ENCODE measurements at regions not wholly inside any gene's neighbourhood (a gene's known extent, or its start where the extent isn't known, plus 50 kb on each side); places are given as distances from the start of the nearest gene placed in this dataset.

GRCh38 chr15:35161694-35162093, 76.6 kb upstream of the NANOGP8 start:
- no peak for DNase-seq (ENCODE audit: extremely low spot score, unreplicated experiment)
- no peak for TF ChIP-seq CTCF (IDR thresholded peaks at IDR 0.05)
- Mint-ChIP-seq H3K27ac (ENCODE audit: unreplicated experiment) (no peak overlapping the region), H3K9me3 (ENCODE audit: unreplicated experiment) (no peaks in the 10 kb centered on the region), H3K27me3 (ENCODE audit: unreplicated experiment) (no peaks in the 10 kb centered on the region), H3K4me3 (ENCODE audit: unreplicated experiment) (no peak overlapping the region), H3K4me1 (ENCODE audit: unreplicated experiment) (no peaks in the 10 kb centered on the region), H3K36me3 (ENCODE audit: unreplicated experiment) (no peaks in the 10 kb centered on the region)

DNA sequence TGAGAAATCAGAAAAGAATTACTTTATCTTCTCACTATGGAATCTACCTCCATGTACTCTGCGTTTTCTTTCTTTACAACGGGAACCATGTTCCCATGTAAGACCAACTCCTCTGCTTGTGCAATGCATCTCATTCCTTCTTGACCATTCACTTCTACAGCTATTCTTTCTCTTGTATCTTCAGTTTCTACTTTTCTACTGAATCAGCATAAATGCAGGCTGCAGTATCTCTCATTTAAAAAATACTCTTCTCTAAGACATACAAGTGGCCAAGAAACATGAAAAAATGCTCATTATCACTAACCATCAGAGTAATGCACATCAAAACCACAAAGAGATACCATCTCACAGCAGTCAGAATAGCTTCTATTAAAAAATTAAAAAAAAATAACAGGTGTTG, 74.1 kb upstream of the NANOGP8 start:
- H3K4me1 Mint-ChIP-seq (ENCODE audit: unreplicated experiment), result no peaks in the 10 kb centered on the region
- H3K27ac Mint-ChIP-seq (ENCODE audit: unreplicated experiment), result no peak overlapping the region
- DNase-seq (ENCODE audit: extremely low spot score, unreplicated experiment), result no peak
- no peaks in the 10 kb centered on the region for H3K27me3 Mint-ChIP-seq (ENCODE audit: unreplicated experiment)
- H3K9me3 Mint-ChIP-seq (ENCODE audit: unreplicated experiment), result no peaks in the 10 kb centered on the region
- no peak for TF ChIP-seq CTCF (IDR thresholded peaks at IDR 0.05)
- H3K4me3 Mint-ChIP-seq (ENCODE audit: unreplicated experiment), result no peak overlapping the region
- no peaks in the 10 kb centered on the region for H3K36me3 Mint-ChIP-seq (ENCODE audit: unreplicated experiment)

DNA sequence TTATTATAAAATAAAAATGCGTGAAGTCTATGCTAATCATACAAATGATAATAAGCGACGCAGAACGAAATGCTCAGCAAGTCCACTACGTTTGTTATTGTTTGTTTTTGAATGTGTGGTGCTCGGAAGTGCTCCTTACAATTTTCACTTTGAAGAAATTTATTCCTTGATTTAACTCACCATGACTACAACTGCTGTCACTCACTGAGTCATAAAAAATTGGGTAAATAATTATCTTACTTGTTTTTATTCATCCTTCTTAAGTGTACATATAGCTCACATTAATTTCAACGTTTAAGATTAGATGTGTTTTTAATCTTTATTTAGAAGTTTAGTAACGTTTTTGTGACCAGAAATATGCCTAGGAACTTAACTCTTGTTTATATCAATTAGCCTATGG, 66.7 kb upstream of the NANOGP8 start:
- H3K27ac Mint-ChIP-seq (ENCODE audit: unreplicated experiment), result no peak overlapping the region
- no peaks in the 10 kb centered on the region for H3K4me1 Mint-ChIP-seq (ENCODE audit: unreplicated experiment)
- H3K27me3 Mint-ChIP-seq (ENCODE audit: unreplicated experiment), result no peaks in the 10 kb centered on the region
- H3K4me3 Mint-ChIP-seq (ENCODE audit: unreplicated experiment), result no peak overlapping the region
- DNase-seq (ENCODE audit: extremely low spot score, unreplicated experiment), result no peak
- no peaks in the 10 kb centered on the region for H3K36me3 Mint-ChIP-seq (ENCODE audit: unreplicated experiment)
- no peaks in the 10 kb centered on the region for H3K9me3 Mint-ChIP-seq (ENCODE audit: unreplicated experiment)
- no peak for TF ChIP-seq CTCF (IDR thresholded peaks at IDR 0.05)

DNA sequence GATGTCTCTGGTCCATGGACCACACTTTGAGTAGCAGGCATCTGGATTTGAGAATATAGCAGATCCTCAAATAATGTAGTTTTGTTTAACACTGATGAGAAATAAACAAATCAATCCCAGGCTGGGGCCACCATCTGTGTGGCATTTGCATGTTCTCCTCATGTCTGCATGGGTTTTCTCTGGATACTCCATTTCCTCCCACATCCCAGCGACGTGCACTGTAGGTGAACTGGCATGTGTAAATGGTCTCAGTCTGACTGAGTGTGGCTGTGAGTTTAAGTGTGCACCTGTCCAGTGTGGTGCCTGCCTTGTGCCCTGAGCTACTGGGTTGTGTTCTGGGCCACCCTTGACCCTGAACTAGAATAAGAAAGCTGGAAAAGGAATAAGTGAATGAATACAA, 66.3 kb upstream of the NANOGP8 start:
- Mint-ChIP-seq H3K36me3 (ENCODE audit: unreplicated experiment) (no peaks in the 10 kb centered on the region), H3K4me1 (ENCODE audit: unreplicated experiment) (no peaks in the 10 kb centered on the region), H3K9me3 (ENCODE audit: unreplicated experiment) (no peaks in the 10 kb centered on the region), H3K27ac (ENCODE audit: unreplicated experiment) (no peak overlapping the region), H3K4me3 (ENCODE audit: unreplicated experiment) (no peak overlapping the region), H3K27me3 (ENCODE audit: unreplicated experiment) (no peaks in the 10 kb centered on the region)
- DNase-seq (ENCODE audit: extremely low spot score, unreplicated experiment), result no peak
- no peak for TF ChIP-seq CTCF (IDR thresholded peaks at IDR 0.05)

DNA sequence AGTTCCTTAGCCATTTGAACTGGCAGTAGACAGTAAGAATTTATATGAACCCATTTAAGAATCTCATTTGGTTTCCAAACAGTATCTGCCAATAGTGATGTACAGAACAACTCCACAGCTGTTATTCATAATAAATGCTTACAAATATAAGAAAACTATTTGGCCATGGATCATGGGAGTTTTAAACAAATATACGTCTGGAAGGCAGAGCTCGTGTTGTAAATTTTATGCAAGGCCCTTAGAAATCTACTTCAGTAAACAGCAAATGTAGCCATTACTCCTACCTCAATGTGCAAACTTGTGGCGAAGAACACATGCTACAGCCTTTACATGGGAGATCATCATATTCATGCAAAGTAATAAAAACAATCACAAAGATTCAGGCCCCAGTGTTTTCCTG, 65.3 kb upstream of the NANOGP8 start:
- no peak overlapping the region for H3K4me3 Mint-ChIP-seq (ENCODE audit: unreplicated experiment)
- no peaks in the 10 kb centered on the region for H3K9me3 Mint-ChIP-seq (ENCODE audit: unreplicated experiment)
- no peak for DNase-seq (ENCODE audit: extremely low spot score, unreplicated experiment)
- no peaks in the 10 kb centered on the region for H3K36me3 Mint-ChIP-seq (ENCODE audit: unreplicated experiment)
- no peaks in the 10 kb centered on the region for H3K27me3 Mint-ChIP-seq (ENCODE audit: unreplicated experiment)
- H3K27ac Mint-ChIP-seq (ENCODE audit: unreplicated experiment), result no peak overlapping the region
- H3K4me1 Mint-ChIP-seq (ENCODE audit: unreplicated experiment), result no peaks in the 10 kb centered on the region
- TF ChIP-seq CTCF (IDR thresholded peaks at IDR 0.05), result no peak

Data from osteocyte (in vitro differentiated cells).